ENCODE measurements at regions not wholly inside any gene's neighbourhood (a gene's known extent, or its start where the extent isn't known, plus 50 kb on each side); places are given as distances from the start of the nearest gene placed in this dataset.

- TF ChIP-seq POLR2A (IDR thresholded peaks at IDR 0.05), result no peak
- TF ChIP-seq, protein P1, sequence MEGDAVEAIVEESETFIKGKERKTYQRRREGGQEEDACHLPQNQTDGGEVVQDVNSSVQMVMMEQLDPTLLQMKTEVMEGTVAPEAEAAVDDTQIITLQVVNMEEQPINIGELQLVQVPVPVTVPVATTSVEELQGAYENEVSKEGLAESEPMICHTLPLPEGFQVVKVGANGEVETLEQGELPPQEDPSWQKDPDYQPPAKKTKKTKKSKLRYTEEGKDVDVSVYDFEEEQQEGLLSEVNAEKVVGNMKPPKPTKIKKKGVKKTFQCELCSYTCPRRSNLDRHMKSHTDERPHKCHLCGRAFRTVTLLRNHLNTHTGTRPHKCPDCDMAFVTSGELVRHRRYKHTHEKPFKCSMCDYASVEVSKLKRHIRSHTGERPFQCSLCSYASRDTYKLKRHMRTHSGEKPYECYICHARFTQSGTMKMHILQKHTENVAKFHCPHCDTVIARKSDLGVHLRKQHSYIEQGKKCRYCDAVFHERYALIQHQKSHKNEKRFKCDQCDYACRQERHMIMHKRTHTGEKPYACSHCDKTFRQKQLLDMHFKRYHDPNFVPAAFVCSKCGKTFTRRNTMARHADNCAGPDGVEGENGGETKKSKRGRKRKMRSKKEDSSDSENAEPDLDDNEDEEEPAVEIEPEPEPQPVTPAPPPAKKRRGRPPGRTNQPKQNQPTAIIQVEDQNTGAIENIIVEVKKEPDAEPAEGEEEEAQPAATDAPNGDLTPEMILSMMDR (IDR thresholded peaks at IDR 0.05), result no peak
Measured at GRCh38 chr1:64343823-64344190, 126.1 kb upstream of the CACHD1 start.
